K562 (cell line): ENCODE measurements at regions not wholly inside any gene's neighbourhood (a gene's known extent, or its start where the extent isn't known, plus 50 kb on each side); places are given as distances from the start of the nearest gene placed in this dataset.

Source experiments
- ATAC-seq: fragments of 200-7000 bp; cut with Tn5 transposase; 3 replicates; pipeline ENCODE4 v1.9.1; 2020; ENCODE audit warnings: moderate library complexity
- BruUV-seq: library from RNA; stranded (reverse); fragments of 400-500 nt; replicated peaks from 2 replicates; lab custom pipeline; 2021; lab: Mats Ljungman, UMichigan
- CTCF ChIA-PET: fragments of 300-600 bp; formaldehyde crosslinking; extraction: SDS; loops from one replicate; lab custom pipeline; 2021; ENCODE audit warnings: low intra/inter-chr PET ratio; lab: Yijun Ruan, JAX
- POLR2A ChIA-PET: fragments of 300-600, 350-650 bp; sonication (Branson Sonifier 250); formaldehyde crosslinking; extraction: SDS; loops from one replicate; lab custom pipeline; 2021; ENCODE audit warnings: antibody characterized with exemption, inconsistent platforms; lab: Yijun Ruan, JAX
- DNase-seq, 4 experiments: peaks; one replicate each; pipeline versions ENCODE4 v3.0.0 to v3.0.0-alpha.2; 2011 to 2018; ENCODE audit warnings: low spot score in 3 of 4, mixed read lengths in 3 of 4; ENCODE audit errors: extremely low read depth in 1 of 4
- FAIRE-seq: peaks from 2 replicates; lab custom pipeline; 2011; peaks lifted over from hg19 to GRCh38; lab: Jason Lieb, UNC
- H2AFZ ChIP-seq: 2 replicates; pipeline ENCODE4 v1.6.0; 2011; ENCODE audit warnings: low read depth, low read length, control low read depth, inconsistent platforms
- H3K27ac ChIP-seq: fragments of 200-600 bp; 3 replicates; pipeline ENCODE4 v1.8.0; 2011; ENCODE audit warnings: low read depth, mild to moderate bottlenecking, control low read depth, inconsistent platforms, low read length, moderate library complexity, mixed read lengths; ENCODE audit errors: extremely low read depth
- H3K27me3 ChIP-seq, 2 experiments: fragments of 300-600 bp in 1 of 2; 2 replicates in 1 of 2; 3 replicates in 1 of 2; pipeline versions ENCODE4 v1.6.0 to v1.8.0; 2011; ENCODE audit warnings: inconsistent platforms in 2 of 2, low read length in 2 of 2, mild to moderate bottlenecking in 1 of 2, mixed read lengths in 1 of 2, moderate library complexity in 1 of 2; ENCODE audit not compliant: control insufficient read depth in 2 of 2, insufficient read depth in 2 of 2
- H3K36me3 ChIP-seq: fragments of 300-600 bp; 3 replicates; pipeline ENCODE4 v1.8.0; 2011; ENCODE audit warnings: mild to moderate bottlenecking, low read length, inconsistent platforms; ENCODE audit not compliant: control insufficient read depth, insufficient read depth
- H3K4me1 ChIP-seq, 2 experiments: fragments of 200-600 bp in 1 of 2; replicated peaks in 1 of 2; 2 replicates in 1 of 2; 3 replicates in 1 of 2; pipeline versions ENCODE4 v1.5.1 to v1.8.0; 2011; ENCODE audit warnings: inconsistent platforms in 2 of 2, low read length in 2 of 2, mild to moderate bottlenecking in 1 of 2, mixed read lengths in 1 of 2, moderate library complexity in 1 of 2; ENCODE audit not compliant: control insufficient read depth in 2 of 2, insufficient read depth in 2 of 2
- H3K4me2 ChIP-seq: 2 replicates; pipeline ENCODE4 v1.6.1; 2011; ENCODE audit warnings: low read length, control low read depth, inconsistent platforms, mixed read lengths; ENCODE audit not compliant: insufficient read depth
- H3K4me3 ChIP-seq: fragments of 200-600 bp; sonication (generic), shearing (Covaris generic); 2 replicates; pipeline ENCODE4 v1.5.1; 2016; ENCODE audit warnings: control low read depth, inconsistent platforms
- H3K79me2 ChIP-seq: fragments of 200-600 bp; 3 replicates; pipeline ENCODE4 v1.8.0; 2011; ENCODE audit warnings: low read length, inconsistent platforms; ENCODE audit not compliant: control insufficient read depth, insufficient read depth
- H3K9ac ChIP-seq, 2 experiments: 2 replicates each; pipeline versions ENCODE4 v1.6.0 to v1.6.1; 2011; ENCODE audit warnings: low read depth in 2 of 2, low read length in 2 of 2, control low read depth in 1 of 2, inconsistent platforms in 1 of 2, mild to moderate bottlenecking in 1 of 2, mixed read lengths in 1 of 2; ENCODE audit not compliant: insufficient read depth in 1 of 2
- H3K9me1 ChIP-seq: one replicate; pipeline ENCODE4 v1.6.0; 2011; ENCODE audit warnings: inconsistent platforms, mild to moderate bottlenecking, low read length, moderate library complexity; ENCODE audit not compliant: control insufficient read depth, insufficient read depth
- H3K9me3 ChIP-seq: replicated peaks from 2 replicates; pipeline ENCODE4 v1.5.1; 2011; ENCODE audit warnings: low read depth, low read length, inconsistent platforms; ENCODE audit not compliant: control insufficient read depth, insufficient read depth
- H4K20me1 ChIP-seq: replicated peaks from 2 replicates; pipeline ENCODE4 v1.6.1; 2011; ENCODE audit warnings: low read length, inconsistent platforms, mixed read lengths; ENCODE audit not compliant: control insufficient read depth, insufficient read depth
- FOXP1 ChIP-seq: sonication (generic); formaldehyde crosslinking; IDR thresholded peaks from 2 replicates; pipeline ENCODE4 v1.8.0; 2022; ENCODE audit warnings: mild to moderate bottlenecking, missing genetic modification reagents
- HDAC1 ChIP-seq, 2 experiments: fragments of 450-650 bp; IDR thresholded peaks; 2 replicates each; pipeline ENCODE4 v1.6.1; 2016 to 2017; ENCODE audit warnings: inconsistent platforms in 1 of 2, mild to moderate bottlenecking in 1 of 2, moderate library complexity in 1 of 2
- MTA1 ChIP-seq: fragments of 450-650 bp; IDR thresholded peaks from 2 replicates; pipeline ENCODE4 v1.6.1; 2017; ENCODE audit warnings: borderline replicate concordance
- NCOR1 ChIP-seq: fragments of 450-650 bp; IDR thresholded peaks from 2 replicates; pipeline ENCODE4 v1.6.1; 2016; ENCODE audit warnings: mild to moderate bottlenecking, moderate library complexity
- ZNF583 ChIP-seq: fragments of 250-450 bp; sonication (Bioruptor Pico); IDR thresholded peaks from 2 replicates; pipeline ENCODE4 v1.4.0; 2020
- WGBS: fragments of 100-300 bp; shearing (Covaris generic); methylation state at CpG from one replicate; pipeline ENCODE4 v1.1.6; 2016; ENCODE audit warnings: low coverage, mixed read lengths; ENCODE audit not compliant: insufficient coverage; ENCODE audit errors: missing lambda C conversion rate; 5-methylcytosine and 5-hydroxymethylcytosine counted together
- in situ Hi-C: fragments of 300-500 bp; cut with MboI; formaldehyde crosslinking; loops from 4 replicates; pipeline ENCODE4 v1.15.0; 2018; ENCODE audit warnings: inconsistent platforms, mixed read lengths
- intact Hi-C: fragments of 100-400 bp; cut with micrococcal nuclease; formaldehyde crosslinking; loops from 2 replicates; pipeline ENCODE4 v1.14.2; 2022
- TF ChIP-seq, protein P1 (sequence below): fragments of 450-650 bp; IDR thresholded peaks from 2 replicates; pipeline ENCODE4 v1.6.1; 2016; ENCODE audit warnings: antibody characterized with exemption
- TF ChIP-seq, protein P2 (sequence below): fragments of 250-450 bp; sonication (Bioruptor Pico); IDR thresholded peaks from 2 replicates; pipeline ENCODE4 v1.5.0; 2020; ENCODE audit warnings: mild to moderate bottlenecking
- TF ChIP-seq, protein P3 (sequence below), 2 experiments: fragments of 450-650 bp in 1 of 2; sonication (generic) in 1 of 2; formaldehyde crosslinking in 1 of 2; IDR thresholded peaks in 1 of 2; conservative IDR thresholded peaks in 1 of 2; 2 replicates each; pipeline versions ENCODE4 v1.6.1 to v1.8.1; 2016 to 2023; ENCODE audit warnings: mild to moderate bottlenecking in 2 of 2, moderate library complexity in 2 of 2, inconsistent platforms in 1 of 2, missing genetic modification reagents in 1 of 2

DNA sequence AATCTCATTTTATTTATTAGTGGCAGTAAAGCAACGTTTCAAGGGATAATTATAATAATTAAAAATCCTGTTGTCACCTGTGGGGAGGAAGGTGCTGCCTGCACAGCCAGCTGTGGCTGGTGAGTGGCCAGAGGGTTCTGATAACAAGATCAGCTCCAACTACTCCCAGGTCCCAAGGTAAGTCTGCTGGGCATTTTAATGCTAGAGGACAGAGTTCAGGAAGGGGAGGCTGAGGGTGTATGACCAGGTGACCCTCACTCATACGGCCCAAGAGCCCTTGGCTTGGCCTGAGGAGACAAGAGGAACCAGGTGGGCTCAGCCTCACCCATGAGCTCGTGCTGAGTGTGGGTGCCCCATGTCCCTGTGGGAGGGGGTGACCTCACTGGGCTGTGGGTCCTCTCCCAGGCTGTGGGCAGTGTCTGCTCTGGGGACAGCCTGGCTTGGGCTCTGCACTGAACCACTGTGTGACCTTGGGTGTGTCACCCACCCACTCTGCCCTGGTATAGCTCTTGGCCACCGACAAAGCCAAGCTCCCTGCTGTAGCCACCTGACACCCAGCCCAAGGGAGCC lies 223.8 kb downstream of the PTPRU start (continued):
- TF ChIP-seq, protein P1, sequence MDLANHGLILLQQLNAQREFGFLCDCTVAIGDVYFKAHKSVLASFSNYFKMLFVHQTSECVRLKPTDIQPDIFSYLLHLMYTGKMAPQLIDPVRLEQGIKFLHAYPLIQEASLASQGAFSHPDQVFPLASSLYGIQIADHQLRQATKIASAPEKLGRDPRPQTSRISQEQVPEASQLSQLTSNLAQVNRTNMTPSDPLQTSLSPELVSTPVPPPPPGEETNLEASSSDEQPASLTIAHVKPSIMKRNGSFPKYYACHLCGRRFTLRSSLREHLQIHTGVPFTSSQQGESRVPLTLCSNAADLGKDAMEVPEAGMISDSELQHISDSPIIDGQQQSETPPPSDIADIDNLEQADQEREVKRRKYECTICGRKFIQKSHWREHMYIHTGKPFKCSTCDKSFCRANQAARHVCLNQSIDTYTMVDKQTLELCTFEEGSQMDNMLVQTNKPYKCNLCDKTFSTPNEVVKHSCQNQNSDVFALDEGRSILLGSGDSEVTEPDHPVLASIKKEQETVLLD: no peak
- no peak for TF ChIP-seq ZNF583
- TF ChIP-seq, protein P2, sequence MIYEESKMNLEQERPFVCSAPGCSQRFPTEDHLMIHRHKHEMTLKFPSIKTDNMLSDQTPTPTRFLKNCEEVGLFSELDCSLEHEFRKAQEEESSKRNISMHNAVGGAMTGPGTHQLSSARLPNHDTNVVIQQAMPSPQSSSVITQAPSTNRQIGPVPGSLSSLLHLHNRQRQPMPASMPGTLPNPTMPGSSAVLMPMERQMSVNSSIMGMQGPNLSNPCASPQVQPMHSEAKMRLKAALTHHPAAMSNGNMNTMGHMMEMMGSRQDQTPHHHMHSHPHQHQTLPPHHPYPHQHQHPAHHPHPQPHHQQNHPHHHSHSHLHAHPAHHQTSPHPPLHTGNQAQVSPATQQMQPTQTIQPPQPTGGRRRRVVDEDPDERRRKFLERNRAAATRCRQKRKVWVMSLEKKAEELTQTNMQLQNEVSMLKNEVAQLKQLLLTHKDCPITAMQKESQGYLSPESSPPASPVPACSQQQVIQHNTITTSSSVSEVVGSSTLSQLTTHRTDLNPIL (CRISPR knock-in tag): no peak
- no peak for TF ChIP-seq HDAC1 (IDR thresholded peaks at IDR 0.05)
- TF ChIP-seq, protein P3, sequence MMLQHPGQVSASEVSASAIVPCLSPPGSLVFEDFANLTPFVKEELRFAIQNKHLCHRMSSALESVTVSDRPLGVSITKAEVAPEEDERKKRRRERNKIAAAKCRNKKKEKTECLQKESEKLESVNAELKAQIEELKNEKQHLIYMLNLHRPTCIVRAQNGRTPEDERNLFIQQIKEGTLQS (IDR thresholded peaks at IDR 0.05): no peak
- TF ChIP-seq, protein P3 (CRISPR knock-in tag; conservative IDR thresholded peaks at IDR 0.05): no peak
- TF ChIP-seq FOXP1 (CRISPR knock-in tag): no peak

DNA sequence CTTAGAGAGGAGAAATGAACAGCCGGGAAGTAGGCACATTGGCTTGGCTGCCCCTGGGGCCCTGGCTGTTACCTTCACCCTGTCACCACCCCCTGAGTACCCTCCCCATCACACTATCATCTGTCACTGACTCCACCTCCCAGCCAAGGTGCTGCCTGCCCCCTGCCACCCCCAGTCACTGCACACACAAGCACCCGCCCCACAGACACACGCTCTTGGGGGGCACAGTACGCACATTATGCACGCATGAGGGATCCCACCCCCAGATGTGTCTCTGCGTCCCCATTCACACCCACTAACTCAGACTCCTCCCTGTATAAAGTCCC lies 223.3 kb downstream of the PTPRU start:
- TF ChIP-seq NCOR1 (no peak), MTA1 (no peak)
- TF ChIP-seq, all 486 proteins: peak for 0
- no peak overlapping the region for H3K9ac ChIP-seq
- H3K4me1 ChIP-seq: no peaks in the 10 kb centered on the region
- H4K20me1 ChIP-seq: peaks cover 10% of the 10 kb centered on the region
- no peak overlapping the region for H3K4me2 ChIP-seq
- H3K27ac ChIP-seq: no peak overlapping the region
- intact Hi-C loops (no loop called here), in situ Hi-C loops (no loop called here)
- H3K9me1 ChIP-seq: no peaks in the 10 kb centered on the region
- CTCF ChIA-PET: no interaction called here
- BruUV-seq: no TSS peak
- no peak for DNase-seq
- 1% methylated on average over 6 of the region's 6 CpGs for WGBS
- no peaks in the 10 kb centered on the region for H3K27me3 ChIP-seq
- POLR2A ChIA-PET: interaction anchor here (0.7 kb wide), 1 partner anchor 14 kb away, joined by 3 read pairs; no protein-coding TSS in a partner anchor
- H3K36me3 ChIP-seq: no peaks in the 10 kb centered on the region
- ATAC-seq: no peak
- H3K9me3 ChIP-seq: no peaks in the 10 kb centered on the region; the same call in 1 of the 2 replicates
- no peak overlapping the region for H3K4me3 ChIP-seq
- FAIRE-seq: no peak
- no peak overlapping the region for H2AFZ ChIP-seq
- H3K79me2 ChIP-seq: no peaks in the 10 kb centered on the region
